ENCODE measurements at regions not wholly inside any gene's neighbourhood (a gene's known extent, or its start where the extent isn't known, plus 50 kb on each side); places are given as distances from the start of the nearest gene placed in this dataset.

DNA sequence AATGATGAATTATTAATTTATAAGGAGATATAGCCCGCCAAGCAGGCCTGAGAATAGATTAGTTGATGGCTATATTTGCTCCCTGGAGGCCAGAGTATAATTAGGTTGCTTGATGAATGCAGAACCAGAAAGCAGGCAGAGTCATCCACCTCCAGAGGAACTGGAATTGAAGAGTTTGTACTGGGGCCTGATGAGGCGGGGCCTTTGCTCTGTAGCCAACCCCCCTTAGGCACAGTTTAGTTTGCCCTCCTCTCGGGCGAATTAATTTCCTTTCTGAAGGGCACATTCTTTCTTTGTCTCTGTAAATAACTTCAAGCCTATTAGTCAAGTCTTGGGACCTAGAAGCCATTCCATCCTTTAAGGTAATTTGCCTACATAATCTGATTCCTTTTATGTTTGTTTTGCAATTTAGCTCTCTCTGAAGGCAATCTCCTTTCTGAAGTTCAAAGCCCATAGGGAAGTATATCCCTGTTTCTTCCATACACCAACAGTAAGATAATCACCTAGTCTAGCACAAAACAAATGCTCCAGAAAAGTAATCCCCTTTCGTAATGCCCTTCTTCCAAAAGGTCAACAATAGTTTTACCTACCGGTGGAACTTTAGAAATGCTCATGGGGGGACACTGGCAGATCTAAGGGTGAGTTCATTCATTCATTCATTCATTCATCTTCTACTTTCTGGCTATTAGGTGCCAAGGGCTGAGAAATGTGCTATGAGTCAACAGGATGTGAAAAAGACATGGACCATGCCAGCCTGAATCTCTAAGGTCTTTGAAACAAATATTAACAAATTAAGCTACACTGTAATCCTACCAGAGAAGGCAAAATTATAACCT is 84.8 kb upstream of the NUDT4 start:
- DNase-seq (ENCODE audit: low read depth) = no peak

DNA sequence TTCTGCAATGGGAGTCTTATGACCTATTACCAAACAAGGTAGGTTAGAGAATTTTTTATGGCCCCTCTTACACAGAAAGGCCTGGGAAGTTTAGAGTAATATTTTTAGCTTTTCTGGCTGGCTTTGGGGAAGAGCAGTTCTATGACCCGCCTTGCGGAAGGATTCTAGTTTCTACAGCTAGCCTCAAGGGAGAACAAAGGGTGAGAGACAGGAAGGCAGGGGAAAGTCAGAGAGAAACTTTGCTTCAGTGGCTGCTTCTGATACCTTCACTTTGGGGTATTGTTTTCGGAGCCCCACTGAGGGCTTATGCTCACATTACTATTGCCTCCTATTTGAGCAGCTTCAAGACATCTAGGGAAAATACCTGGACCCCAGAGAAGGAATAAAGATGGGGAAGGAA is 80.7 kb upstream of the NUDT4 start:
- DNase-seq (ENCODE audit: low read depth) = no peak

- no peak for DNase-seq (ENCODE audit: low read depth)
Observed at GRCh38 chr12:93297536-93297935, 80.2 kb upstream of the NUDT4 start.

GRCh38 chr12:93299262-93299846 is 78.4 kb upstream of the NUDT4 start:
- no peak for DNase-seq (ENCODE audit: low read depth)

- DNase-seq (ENCODE audit: low read depth) = no peak
Observed at GRCh38 chr12:93300611-93301021, 77.1 kb upstream of the NUDT4 start.

GRCh38 chr12:93302331-93303229 is 75.1 kb upstream of the NUDT4 start:
- DNase-seq (ENCODE audit: low read depth) = peak; percentile 72

DNA sequence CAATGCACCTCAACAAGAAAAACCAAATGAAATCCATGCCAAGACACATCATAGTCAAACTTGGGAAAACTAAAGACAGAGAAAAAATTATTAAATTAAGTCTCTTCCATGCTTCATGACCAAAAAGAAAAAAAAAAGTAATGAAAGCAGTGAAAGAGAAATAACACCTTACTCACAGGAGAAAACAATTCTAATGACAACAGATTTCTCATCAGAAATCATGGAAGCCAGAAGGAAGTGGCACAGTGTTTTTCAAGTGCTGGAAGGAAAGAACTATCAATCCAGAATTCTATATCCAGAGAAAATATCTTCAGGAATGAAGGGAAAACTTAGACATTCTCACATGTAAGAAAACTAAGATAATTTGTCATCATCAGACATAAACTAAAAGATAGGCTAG is 71.1 kb upstream of the NUDT4 start:
- no peak for DNase-seq (ENCODE audit: low read depth)

- DNase-seq (ENCODE audit: low read depth) = no peak
Observed at GRCh38 chr12:93308281-93308680, 69.4 kb upstream of the NUDT4 start.

DNA sequence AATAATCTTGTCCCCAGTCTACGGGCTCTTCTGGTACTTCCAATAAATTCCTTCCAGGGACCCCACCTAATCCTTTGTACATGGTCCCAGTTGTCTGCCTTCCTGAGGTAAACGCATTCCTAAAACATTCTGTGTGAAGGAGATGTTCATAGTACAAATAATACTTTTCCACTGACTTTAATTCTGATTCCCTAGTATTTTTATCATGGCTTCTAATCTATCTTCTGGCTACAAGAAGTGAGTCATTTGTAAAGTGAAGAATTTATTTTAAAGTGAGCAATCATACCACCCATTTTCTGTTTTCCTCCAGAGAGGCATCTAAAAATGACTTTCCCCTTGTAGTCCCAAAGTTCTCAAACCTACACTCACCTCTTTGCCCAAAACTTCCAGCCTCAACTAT is 65.9 kb upstream of the NUDT4 start:
- no peak for DNase-seq (ENCODE audit: low read depth)

DNA sequence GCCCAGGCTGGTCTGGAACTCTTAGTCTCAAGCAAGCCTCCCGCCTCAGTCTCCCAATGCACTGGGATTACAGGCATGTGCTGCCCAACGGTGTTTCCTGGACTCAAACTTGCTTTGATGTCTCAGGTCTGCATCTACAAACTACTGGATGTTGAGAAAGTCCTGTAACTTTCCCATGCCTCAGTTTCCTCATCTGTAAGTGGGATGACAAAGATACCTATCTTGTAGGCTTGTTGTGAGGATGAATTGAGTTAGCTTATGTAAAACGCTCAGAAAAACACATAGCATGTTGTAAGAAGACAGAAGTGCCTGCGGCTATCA is 63.6 kb upstream of the NUDT4 start:
- no peak for DNase-seq (ENCODE audit: low read depth)

- no peak for DNase-seq (ENCODE audit: low read depth)
Observed at GRCh38 chr12:93315385-93315906, 62.3 kb upstream of the NUDT4 start.

GRCh38 chr12:93315907-93316622 is 61.7 kb upstream of the NUDT4 start:
- DNase-seq (ENCODE audit: low read depth) = no peak

DNA sequence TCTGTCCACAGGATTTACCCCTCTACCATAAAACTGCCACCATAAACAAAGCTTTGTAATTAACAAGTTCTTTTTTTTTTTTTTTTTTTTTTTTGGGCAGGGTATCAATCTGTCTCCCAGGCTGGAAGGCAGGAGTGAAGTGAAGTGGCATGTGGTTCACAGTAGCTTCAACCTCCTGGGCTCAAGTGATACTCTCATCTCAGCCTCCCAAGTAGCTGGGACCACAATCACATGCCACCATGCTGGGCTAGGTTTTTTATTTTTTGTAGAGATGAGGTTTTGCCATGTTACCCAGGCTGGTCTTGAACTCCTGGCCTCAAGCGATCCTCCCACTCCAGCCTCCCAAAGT is 61.1 kb upstream of the NUDT4 start:
- DNase-seq (ENCODE audit: low read depth) = no peak

DNA sequence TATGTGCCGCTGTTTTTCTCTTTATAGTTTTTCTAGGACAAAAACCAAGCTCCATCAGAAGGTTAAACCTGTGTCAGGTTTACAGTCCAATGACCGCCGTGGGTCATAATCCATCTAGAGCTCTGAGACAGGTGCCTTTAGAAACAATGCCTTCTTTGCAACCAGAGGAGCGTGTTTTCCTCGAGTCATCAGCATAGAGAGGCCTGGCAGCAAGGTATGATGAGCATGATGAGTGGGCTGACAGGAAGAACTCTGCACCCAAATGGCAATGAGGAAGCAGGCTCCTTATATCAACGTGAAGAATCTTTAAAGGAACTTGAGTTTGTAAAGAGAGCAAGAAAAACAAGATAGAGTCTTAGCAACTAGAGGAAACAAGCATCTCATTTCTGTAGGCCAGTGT is 60.5 kb upstream of the NUDT4 start:
- DNase-seq (ENCODE audit: low read depth) = no peak

DNA sequence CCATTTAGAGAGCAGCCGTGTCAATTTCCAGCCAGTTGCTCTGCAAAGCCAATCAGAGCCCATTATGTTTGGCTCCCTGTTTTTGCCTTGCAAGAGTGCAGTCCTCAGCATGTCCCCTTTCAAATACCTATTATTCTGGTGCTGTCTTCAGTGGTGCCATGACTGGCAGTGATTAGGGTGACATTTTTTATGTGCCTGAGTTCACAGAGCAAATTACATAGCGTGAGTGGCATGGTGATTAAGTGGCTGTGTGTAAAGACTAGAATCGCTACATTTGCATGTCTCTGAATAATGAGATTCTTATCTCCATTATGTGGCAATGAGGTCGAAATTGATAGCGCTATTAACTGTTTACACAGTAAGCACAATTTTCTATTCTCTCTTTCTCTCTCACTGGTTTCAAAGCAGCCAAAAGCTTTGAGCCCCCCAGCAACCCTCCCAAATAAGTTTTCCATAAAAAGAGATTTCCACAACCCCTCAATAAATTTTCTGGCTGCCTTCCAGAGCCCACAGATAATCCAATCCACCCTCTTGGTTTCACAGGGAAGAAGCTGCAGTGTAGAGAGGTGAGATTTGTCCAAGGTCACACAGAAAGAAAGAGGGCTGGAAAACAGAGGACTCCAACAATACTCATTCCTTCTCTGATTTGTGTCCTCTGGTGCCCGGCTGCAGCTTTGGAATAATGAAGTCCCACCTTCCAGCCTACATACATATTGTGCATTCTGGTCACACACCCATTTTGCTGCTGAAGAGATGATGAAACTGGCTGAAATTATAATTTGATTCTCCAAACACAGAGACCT is 58.8 kb upstream of the NUDT4 start:
- DNase-seq (ENCODE audit: low read depth) = no peak

DNA sequence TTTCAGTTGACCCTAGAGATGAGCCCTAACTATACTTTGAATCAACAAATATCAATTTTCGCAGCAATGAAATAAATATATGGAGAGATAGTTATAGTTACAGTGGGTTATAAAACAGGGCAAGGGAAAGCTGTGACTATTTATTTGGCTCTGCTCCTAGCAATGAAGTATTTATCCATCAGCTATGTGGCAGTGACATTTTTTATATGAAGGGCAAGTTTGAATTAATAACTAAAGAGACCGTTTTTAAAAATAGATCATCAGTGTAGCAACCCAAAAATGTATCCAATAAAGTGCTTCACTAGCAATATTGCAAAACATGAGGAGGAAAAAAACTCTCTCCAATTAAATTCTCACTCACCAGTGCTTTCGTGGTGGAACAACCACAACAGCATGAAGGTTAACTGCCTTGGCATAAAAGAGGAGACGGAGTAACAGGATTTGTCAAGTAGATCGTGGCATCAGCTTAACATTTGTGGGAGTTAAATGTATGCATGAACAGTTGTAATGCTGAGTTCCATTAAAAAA is 58.1 kb upstream of the NUDT4 start:
- DNase-seq (ENCODE audit: low read depth) = no peak

- DNase-seq (ENCODE audit: low read depth) = peak; percentile 21
Observed at GRCh38 chr12:93322784-93323183, 54.9 kb upstream of the NUDT4 start.

GRCh38 chr12:93323625-93324329 is 53.9 kb upstream of the NUDT4 start:
- peak; percentile 24 for DNase-seq (ENCODE audit: low read depth)

GRCh38 chr12:93325855-93326254 is 51.9 kb upstream of the NUDT4 start:
- peak; percentile 76 for DNase-seq (ENCODE audit: low read depth)
